ENCODE measurements at regions not wholly inside any gene's neighbourhood (a gene's known extent, or its start where the extent isn't known, plus 50 kb on each side); places are given as distances from the start of the nearest gene placed in this dataset.

- no peak for TF ChIP-seq POLR2AphosphoS5 (IDR thresholded peaks at IDR 0.05)
- TF ChIP-seq POLR2A (IDR thresholded peaks at IDR 0.05) = no peak
- no peak for TF ChIP-seq CTCF (IDR thresholded peaks at IDR 0.05)
- intact Hi-C loops (cut with DNase I) = no loop called here
- no peak overlapping the region for H3K27ac ChIP-seq
- no peaks in the 10 kb centered on the region for H3K27me3 ChIP-seq (replicated peaks; ENCODE audit: insufficient read depth)
- no peak for DNase-seq (ENCODE audit: low spot score)
- H3K4me3 ChIP-seq = no peak overlapping the region
- WGBS = 78% methylated on average over 3 of the region's 3 CpGs
- no peaks in the 10 kb centered on the region for H3K4me1 ChIP-seq (replicated peaks)
- no peaks in the 10 kb centered on the region for H3K36me3 ChIP-seq
- no peaks in the 10 kb centered on the region for H3K9me3 ChIP-seq
These were observed 1034.4 kb downstream of the CDH9 start for GRCh38 chr5:26003966-26004365.

- no peak for TF ChIP-seq POLR2AphosphoS5 (IDR thresholded peaks at IDR 0.05)
- TF ChIP-seq CTCF (IDR thresholded peaks at IDR 0.05) = no peak
- TF ChIP-seq POLR2A (IDR thresholded peaks at IDR 0.05) = no peak
- intact Hi-C loops (cut with DNase I) = no loop called here
- 55% methylated on average over 2 of the region's 2 CpGs for WGBS
- H3K27ac ChIP-seq = no peak overlapping the region
- H3K9me3 ChIP-seq = no peaks in the 10 kb centered on the region
- no peaks in the 10 kb centered on the region for H3K27me3 ChIP-seq (replicated peaks; ENCODE audit: insufficient read depth)
- no peaks in the 10 kb centered on the region for H3K36me3 ChIP-seq
- H3K4me3 ChIP-seq = no peak overlapping the region
- H3K4me1 ChIP-seq (replicated peaks) = no peaks in the 10 kb centered on the region
- no peak for DNase-seq (ENCODE audit: low spot score)
These were observed 1043.2 kb downstream of the CDH9 start for GRCh38 chr5:25995209-25995608.

- TF ChIP-seq CTCF (IDR thresholded peaks at IDR 0.05) = no peak
- TF ChIP-seq POLR2AphosphoS5 (IDR thresholded peaks at IDR 0.05) = no peak
- TF ChIP-seq POLR2A (IDR thresholded peaks at IDR 0.05) = no peak
- no peaks in the 10 kb centered on the region for H3K9me3 ChIP-seq
- no peaks in the 10 kb centered on the region for H3K36me3 ChIP-seq
- no peak overlapping the region for H3K27ac ChIP-seq
- H3K4me3 ChIP-seq = no peak overlapping the region
- intact Hi-C loops (cut with DNase I) = no loop called here
- H3K4me1 ChIP-seq (replicated peaks) = no peaks in the 10 kb centered on the region
- 69% methylated on average over 3 of the region's 3 CpGs for WGBS
- no peak for DNase-seq (ENCODE audit: low spot score)
- H3K27me3 ChIP-seq (replicated peaks; ENCODE audit: insufficient read depth) = no peaks in the 10 kb centered on the region
These were observed 1044.7 kb downstream of the CDH9 start for GRCh38 chr5:25993701-25994100.

- Histone ChIP-seq H3K27me3 (replicated peaks; ENCODE audit: insufficient read depth) (no peaks in the 10 kb centered on the region), H3K4me1 (replicated peaks) (no peaks in the 10 kb centered on the region), H3K9me3 (no peaks in the 10 kb centered on the region), H3K36me3 (no peaks in the 10 kb centered on the region), H3K27ac (no peak overlapping the region), H3K4me3 (no peak overlapping the region)
- 91% methylated on average over 18 of the region's 18 CpGs for WGBS
- TF ChIP-seq CTCF (IDR thresholded peaks at IDR 0.05) = no peak
- TF ChIP-seq POLR2A (IDR thresholded peaks at IDR 0.05) = no peak
- TF ChIP-seq POLR2AphosphoS5 (IDR thresholded peaks at IDR 0.05) = no peak
- intact Hi-C loops (cut with DNase I) = no loop called here
- no peak for DNase-seq (ENCODE audit: low spot score)
These were observed 1046.7 kb downstream of the CDH9 start for GRCh38 chr5:25991639-25992038.

GRCh38 chr5:25990771-25991170 is 1047.6 kb downstream of the CDH9 start:
- Histone ChIP-seq H3K4me1 (replicated peaks) (no peaks in the 10 kb centered on the region), H3K9me3 (no peaks in the 10 kb centered on the region), H3K27ac (no peak overlapping the region), H3K36me3 (no peaks in the 10 kb centered on the region), H3K27me3 (replicated peaks; ENCODE audit: insufficient read depth) (no peaks in the 10 kb centered on the region), H3K4me3 (no peak overlapping the region)
- TF ChIP-seq POLR2AphosphoS5 (IDR thresholded peaks at IDR 0.05) (no peak), CTCF (IDR thresholded peaks at IDR 0.05) (no peak), POLR2A (IDR thresholded peaks at IDR 0.05) (no peak)
- 98% methylated on average over 1 of the region's 1 CpG for WGBS
- intact Hi-C loops (cut with DNase I) = no loop called here
- DNase-seq (ENCODE audit: low spot score) = no peak

All from prostate gland (tissue), 2 donors.